Ammon's horn (tissue), 1 donor: ENCODE measurements at regions not wholly inside any gene's neighbourhood (a gene's known extent, or its start where the extent isn't known, plus 50 kb on each side); places are given as distances from the start of the nearest gene placed in this dataset.

Source experiments
- DNase-seq: peaks from one replicate; pipeline ENCODE4 v3.0.0-alpha.2; 2016; ENCODE audit warnings: low spot score

GRCh38 chr10:4074545-4075407 lies 289.8 kb upstream of the KLF6 start:
- DNase-seq, result no peak

- no peak for DNase-seq
Observed at GRCh38 chr10:4073912-4074311, 288.9 kb upstream of the KLF6 start.

GRCh38 chr10:4070921-4071660 lies 286.1 kb upstream of the KLF6 start:
- DNase-seq, result no peak

GRCh38 chr10:4070184-4070583 lies 285.2 kb upstream of the KLF6 start:
- DNase-seq, result no peak

- no peak for DNase-seq
Observed at GRCh38 chr10:4069491-4069890, 284.5 kb upstream of the KLF6 start.

- no peak for DNase-seq
Observed at GRCh38 chr10:4068629-4069028, 283.6 kb upstream of the KLF6 start.

- DNase-seq, result no peak
Observed at GRCh38 chr10:4067931-4068561, 283.0 kb upstream of the KLF6 start.

GRCh38 chr10:4067531-4067930 lies 282.5 kb upstream of the KLF6 start:
- no peak for DNase-seq

GRCh38 chr10:4066581-4067390 lies 281.8 kb upstream of the KLF6 start:
- DNase-seq, result no peak

- no peak for DNase-seq
Observed at GRCh38 chr10:4064489-4064888, 279.5 kb upstream of the KLF6 start.

GRCh38 chr10:4063717-4064116 lies 278.7 kb upstream of the KLF6 start:
- no peak for DNase-seq

GRCh38 chr10:4062751-4063150 lies 277.7 kb upstream of the KLF6 start:
- no peak for DNase-seq

- no peak for DNase-seq
Observed at GRCh38 chr10:4062072-4062471, 277.1 kb upstream of the KLF6 start.

GRCh38 chr10:4061441-4061951 lies 276.5 kb upstream of the KLF6 start:
- no peak for DNase-seq

- DNase-seq, result no peak
Observed at GRCh38 chr10:4059471-4060138, 274.6 kb upstream of the KLF6 start.

- no peak for DNase-seq
Observed at GRCh38 chr10:4058514-4059029, 273.6 kb upstream of the KLF6 start.

GRCh38 chr10:4057725-4058513 lies 272.9 kb upstream of the KLF6 start:
- DNase-seq, result no peak

- DNase-seq, result no peak
Observed at GRCh38 chr10:4057021-4057420, 272.0 kb upstream of the KLF6 start.

GRCh38 chr10:4054656-4055435 lies 269.8 kb upstream of the KLF6 start:
- DNase-seq, result no peak
